NCI-H2171 (cell line): ENCODE measurements at regions not wholly inside any gene's neighbourhood (a gene's known extent, or its start where the extent isn't known, plus 50 kb on each side); places are given as distances from the start of the nearest gene placed in this dataset.

Experiments used
- DNase-seq: peaks from one replicate; lab custom pipeline; 2025; lab: John Stamatoyannopoulos, UW

DNA sequence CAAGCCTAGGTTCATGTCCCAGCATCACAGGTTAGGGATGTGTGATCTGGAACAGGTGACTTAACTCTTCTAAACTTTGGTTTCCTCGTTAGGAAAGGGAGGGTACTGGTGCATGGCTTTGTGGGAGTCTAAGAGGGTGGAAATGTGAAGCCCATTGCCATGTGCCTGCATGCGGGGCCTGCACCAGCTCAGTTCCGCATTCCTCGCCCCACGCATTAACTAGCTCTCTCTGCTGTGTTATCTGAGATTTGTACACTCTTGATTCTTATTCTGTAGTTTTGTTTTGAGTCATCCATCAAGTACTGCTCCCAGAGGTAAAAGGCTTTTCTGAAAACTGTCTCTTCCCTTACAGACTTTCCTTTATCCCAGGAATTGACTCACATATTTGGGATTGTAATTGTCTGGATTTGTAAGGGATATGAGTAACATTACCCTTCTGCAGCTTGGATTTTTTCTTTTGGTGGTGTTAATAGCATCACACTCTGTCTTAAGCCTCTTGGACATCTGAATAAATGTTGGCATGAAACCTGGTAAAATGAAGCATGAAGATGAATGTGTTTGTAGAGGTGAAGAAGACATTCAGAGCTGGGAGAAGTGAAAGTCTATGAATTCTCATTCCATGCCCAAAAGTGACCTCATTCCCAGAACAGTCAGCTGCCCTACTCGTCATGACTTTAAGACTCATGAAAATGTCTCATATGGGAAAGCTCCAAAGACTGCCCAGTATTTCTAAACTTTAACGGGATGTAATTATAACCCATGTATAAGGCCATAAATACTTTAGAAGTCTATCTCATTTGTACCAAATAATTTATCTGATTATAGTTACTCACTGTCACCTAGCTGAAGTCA is 357.3 kb downstream of the FOXA2 start:
- DNase-seq, result no peak

DNA sequence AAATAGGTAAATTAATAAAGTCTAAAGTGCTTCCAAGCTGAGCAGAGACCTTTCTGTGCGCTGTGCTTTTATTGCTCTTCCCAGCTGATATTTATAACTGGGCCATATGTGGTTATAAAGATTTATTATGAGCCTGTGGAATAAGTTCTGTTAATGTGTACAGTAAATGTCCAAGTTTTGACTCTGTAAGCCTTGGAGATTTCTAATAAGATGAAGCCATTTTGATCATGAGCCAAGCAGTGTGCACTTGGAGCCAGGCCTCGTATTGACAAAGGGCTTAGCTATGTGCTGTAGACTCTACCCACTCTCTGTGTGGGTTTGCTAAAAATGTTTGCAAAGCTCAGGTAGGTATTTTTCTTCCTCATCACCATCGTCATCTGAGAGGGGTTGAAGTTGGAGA is 361.1 kb downstream of the FOXA2 start:
- no peak for DNase-seq

- no peak for DNase-seq
These were observed 366.5 kb downstream of the FOXA2 start for GRCh38 chr20:22217712-22218352.

GRCh38 chr20:22216984-22217383 is 367.4 kb downstream of the FOXA2 start:
- no peak for DNase-seq

- DNase-seq, result no peak
These were observed 370.1 kb downstream of the FOXA2 start for GRCh38 chr20:22214296-22214695.

DNA sequence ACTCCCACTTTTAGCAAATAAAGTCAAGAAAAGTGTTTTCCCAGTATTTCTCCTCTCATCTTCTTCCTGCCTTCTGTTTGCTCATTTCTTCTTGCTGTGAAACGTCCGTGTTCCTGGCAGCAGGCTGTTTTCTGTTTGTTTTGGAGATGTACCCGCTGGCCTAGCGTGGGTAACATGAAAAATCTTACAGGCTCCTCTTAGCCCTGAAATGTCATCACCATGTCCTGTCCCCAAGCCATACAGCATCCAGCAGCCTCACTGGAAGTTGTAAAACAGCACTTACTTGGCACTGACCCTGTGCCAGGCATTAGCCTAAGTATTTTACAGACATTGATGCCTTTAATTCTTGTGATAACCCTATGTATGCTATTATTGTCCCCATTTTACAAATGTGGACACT is 371.1 kb downstream of the FOXA2 start:
- no peak for DNase-seq

DNA sequence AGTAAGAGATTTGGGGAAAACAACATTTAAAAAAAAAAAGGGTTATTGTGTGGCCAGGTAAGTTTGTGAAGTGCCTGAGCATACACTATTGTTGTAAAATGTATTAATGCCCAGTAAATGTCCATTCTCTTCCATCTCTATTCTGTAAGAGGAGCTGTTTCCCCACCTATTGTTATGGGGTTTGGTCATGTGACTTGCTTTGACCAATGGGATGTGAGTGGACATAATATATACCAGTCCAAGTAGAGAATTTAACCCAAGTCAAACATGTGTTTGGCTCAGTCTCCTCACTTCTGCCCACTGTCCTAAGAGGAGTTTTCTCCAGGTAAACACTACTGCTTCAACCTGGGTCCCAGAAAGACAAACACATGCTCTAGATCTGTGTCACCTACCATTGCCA is 377.1 kb downstream of the FOXA2 start:
- no peak for DNase-seq

DNA sequence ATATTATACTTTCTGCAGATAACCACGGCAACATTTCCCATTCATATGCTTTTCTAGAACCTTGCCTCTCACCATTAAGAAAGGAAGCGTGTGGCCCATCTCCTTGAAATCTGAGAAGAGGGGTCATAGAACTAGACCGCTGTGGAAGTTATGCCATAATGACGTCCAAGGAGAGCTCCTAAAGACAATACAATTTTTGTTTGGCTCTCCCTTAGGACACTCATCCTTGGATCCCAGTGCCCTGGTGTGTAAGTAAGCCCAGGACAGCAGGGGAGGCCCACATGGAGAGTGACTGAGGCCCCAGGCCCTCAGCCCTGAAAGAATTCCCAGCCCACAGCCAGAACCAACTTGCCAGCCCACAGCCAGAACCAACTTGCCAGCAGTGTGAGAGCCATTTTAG is 379.6 kb downstream of the FOXA2 start:
- DNase-seq, result no peak

- DNase-seq, result no peak
These were observed 402.2 kb downstream of the FOXA2 start for GRCh38 chr20:22182148-22182547.

GRCh38 chr20:22180244-22180643 is 404.1 kb downstream of the FOXA2 start:
- no peak for DNase-seq

DNA sequence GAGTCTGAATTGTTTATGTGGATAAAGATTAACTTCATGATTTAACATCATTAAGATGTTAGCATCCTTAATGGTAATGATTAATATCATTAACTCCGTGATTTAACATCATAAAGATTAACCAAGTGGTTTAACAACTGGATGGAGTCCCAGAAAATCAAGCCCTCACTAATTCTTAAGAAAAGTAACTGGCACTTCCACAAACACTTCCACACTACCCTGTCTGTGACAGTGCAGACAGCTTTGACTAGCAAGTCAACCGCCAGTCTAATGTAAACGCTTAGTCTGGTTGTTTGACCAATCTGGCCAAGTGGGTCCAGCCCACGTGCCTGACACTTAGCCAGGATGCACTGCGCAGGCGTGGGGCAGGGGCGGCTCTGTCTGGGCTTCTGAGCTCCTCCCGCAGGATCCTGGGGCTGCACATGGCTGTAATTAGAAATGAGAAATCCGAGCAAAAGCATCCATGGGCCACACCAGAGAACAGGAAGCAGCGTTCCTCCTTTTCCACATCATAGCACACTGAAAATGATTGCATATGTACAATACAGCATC is 424.2 kb downstream of the FOXA2 start:
- DNase-seq, result no peak

- DNase-seq, result no peak
These were observed 425.1 kb downstream of the FOXA2 start for GRCh38 chr20:22159276-22159675.

DNA sequence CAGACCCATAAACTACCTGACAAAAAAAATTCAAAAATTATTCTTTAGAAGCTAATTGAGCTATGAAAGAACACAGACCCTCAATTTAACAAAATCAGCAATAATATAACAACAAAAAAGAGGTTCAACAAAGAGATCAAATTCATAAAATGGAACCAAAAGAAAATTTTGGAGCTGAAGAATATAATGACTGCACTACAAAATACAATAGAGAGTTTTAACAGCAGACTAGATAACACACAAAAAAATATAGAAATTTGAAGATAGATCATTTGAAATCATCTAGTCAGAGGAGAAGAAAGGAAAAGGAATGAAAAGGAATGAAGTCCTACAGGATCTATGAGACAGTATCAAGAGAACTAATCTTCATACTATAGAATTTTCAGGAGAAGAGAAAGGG is 422.1 kb downstream of the PAX1 start:
- DNase-seq, result no peak

DNA sequence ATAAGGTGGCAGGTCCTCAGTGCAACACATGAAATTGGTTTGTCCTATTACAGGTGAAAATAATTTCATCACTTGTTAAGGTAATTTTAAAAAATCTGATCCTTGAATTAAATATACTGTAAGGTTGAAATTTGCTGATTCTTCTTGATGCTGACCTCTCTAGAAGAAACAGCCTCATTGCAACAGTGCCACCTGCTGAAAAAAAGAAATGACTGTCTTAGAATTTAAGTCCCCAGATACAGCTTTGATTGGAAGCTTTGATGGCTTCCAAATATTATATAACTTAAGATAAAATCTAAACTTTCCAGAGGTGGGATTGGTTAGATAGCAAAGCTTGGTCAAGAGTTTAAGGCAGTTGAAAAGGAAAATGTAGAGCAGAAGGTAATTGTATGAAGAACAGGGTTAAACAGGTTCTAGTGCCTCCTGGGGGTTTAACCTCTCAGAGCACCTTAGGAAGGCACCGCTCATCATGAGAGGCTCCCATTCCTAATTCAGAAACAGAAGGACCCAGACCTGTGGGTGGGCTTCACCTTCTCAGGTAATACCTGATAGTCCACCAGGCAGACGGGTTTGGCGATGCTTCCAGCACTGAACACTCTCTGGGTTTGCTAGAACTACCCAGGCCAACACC is 401.0 kb downstream of the PAX1 start:
- no peak for DNase-seq

DNA sequence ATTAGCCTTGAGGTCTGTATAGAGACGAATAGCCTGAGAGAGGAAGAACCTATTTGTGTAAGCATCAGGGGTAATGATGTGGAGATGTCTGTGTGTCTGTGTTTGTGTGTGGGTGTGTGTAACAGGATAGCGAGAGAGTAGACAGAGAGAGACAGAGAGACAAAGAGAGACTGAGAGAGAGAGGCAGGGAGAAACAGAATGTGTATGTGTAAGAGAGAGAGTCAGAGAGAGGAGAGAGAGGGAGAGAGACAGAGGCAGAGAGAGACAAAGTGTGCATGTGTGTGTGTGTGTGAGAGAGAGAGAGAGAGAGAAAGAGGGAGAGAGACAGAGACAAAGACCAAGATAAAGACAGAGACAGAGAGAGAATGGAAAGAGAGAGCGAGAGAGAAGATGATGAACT is 396.1 kb downstream of the PAX1 start:
- no peak for DNase-seq

- DNase-seq, result no peak
These were observed 395.2 kb downstream of the PAX1 start for GRCh38 chr20:22100686-22101085.

- DNase-seq, result no peak
These were observed 393.9 kb downstream of the PAX1 start for GRCh38 chr20:22099348-22099747.

DNA sequence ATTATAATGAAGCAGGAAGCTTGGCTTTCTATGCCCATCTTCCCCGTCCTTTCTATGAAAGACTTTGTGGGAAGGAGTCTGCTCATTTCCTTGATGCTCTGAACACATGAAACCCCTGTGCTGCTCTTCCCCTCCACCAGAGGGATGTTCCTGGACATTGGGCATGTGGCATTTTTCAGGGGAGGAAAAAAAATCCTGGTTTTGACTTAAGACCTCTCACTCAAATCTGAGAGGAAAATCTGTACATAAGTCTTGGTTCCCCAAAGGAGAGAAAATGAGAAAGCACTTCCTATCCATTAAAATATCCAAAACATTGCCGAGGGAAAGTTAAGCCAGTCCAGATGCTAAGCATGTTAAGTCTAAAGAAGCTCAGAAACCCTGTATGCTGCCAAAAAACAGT is 393.0 kb downstream of the PAX1 start:
- DNase-seq, result no peak

DNA sequence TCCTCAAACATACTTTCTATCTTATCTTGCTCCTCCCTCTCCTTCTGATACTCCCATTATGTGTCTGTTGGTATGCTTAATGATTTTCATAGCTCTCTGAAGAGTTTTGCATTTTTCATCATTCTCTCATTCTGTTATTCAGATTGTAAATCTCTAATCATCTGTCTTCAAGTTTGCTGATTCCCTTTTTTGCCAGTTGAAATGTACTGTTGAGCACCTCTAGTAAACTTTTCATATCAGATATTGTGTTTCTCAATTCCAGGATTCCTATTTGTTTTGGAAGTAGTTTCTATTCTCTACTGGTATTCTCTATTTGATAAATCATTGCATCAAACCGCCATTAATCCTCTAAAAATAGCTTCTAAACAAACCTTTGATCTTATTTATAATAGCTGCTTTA is 387.7 kb downstream of the PAX1 start:
- DNase-seq, result no peak

DNA sequence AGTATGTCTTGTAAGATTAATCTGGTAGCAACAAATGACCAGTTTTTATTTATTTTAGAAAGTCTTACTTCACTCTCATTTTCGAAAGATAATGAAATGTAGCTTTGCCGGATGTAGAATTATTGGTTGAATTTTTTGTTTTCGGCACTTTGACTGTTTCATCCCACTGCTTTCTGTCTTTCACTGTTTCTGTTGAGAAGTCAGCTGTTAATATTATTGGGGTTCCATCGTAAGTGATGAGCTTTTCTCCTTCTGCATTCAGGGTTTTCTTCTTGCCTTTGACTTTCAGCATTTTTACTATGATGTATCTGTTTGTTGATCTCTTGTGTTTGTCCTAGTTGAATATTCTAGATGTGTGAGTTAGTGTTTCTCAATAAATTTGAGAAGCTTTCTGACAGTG is 383.4 kb downstream of the PAX1 start:
- no peak for DNase-seq

- no peak for DNase-seq
These were observed 375.5 kb downstream of the PAX1 start for GRCh38 chr20:22080985-22081384.

GRCh38 chr20:22074635-22075034 is 369.2 kb downstream of the PAX1 start:
- no peak for DNase-seq

- no peak for DNase-seq
These were observed 366.4 kb downstream of the PAX1 start for GRCh38 chr20:22071841-22072240.
